ENCODE measurements at regions not wholly inside any gene's neighbourhood (a gene's known extent, or its start where the extent isn't known, plus 50 kb on each side); places are given as distances from the start of the nearest gene placed in this dataset.

GRCh38 chr2:55989405-55989804 lies 65.8 kb upstream of the EFEMP1 start:
- TF ChIP-seq PATZ1 (CRISPR knock-in tag; IDR thresholded peaks at IDR 0.05; ENCODE audit: borderline replicate concordance) (no peak), BACH2 (CRISPR knock-in tag; IDR thresholded peaks at IDR 0.05; ENCODE audit: borderline replicate concordance) (no peak), TCF4 (CRISPR knock-in tag; IDR thresholded peaks at IDR 0.05; ENCODE audit: borderline replicate concordance) (no peak)
